Activated CD4-positive, alpha-beta T cell treated with anti-CD3 and anti-CD28 coated beads, Interleukin-2, amount 50 U/mL, for 1 hour (primary cell): ENCODE measurements at regions not wholly inside any gene's neighbourhood (a gene's known extent, or its start where the extent isn't known, plus 50 kb on each side); places are given as distances from the start of the nearest gene placed in this dataset.
"Not testable (repeated sequence)": the region's sequence is repeated elsewhere in the genome, so short reads cannot be mapped to it uniquely, and the experiment has no call there.

ENCODE experiments used
- DNase-seq: peaks from one replicate; pipeline ENCODE4 v3.0.0-alpha.2; 2020

GRCh38 chr2:83859553-83859952 lies 599.5 kb downstream of the SUCLG1 start:
- no peak for DNase-seq

- no peak for DNase-seq
Measured at GRCh38 chr2:83851066-83851465, 608.0 kb downstream of the SUCLG1 start.

GRCh38 chr2:83850071-83850725 lies 608.9 kb downstream of the SUCLG1 start:
- DNase-seq, result no peak

GRCh38 chr2:83844490-83844889 lies 614.6 kb downstream of the SUCLG1 start:
- no peak for DNase-seq

- DNase-seq, result no peak
Measured at GRCh38 chr2:83842421-83842820, 616.7 kb downstream of the SUCLG1 start.

- no peak for DNase-seq
Measured at GRCh38 chr2:83837823-83838222, 621.3 kb downstream of the SUCLG1 start.

- DNase-seq, result no peak
Measured at GRCh38 chr2:83827618-83828017, 631.5 kb downstream of the SUCLG1 start.

GRCh38 chr2:83826577-83826976 lies 632.5 kb downstream of the SUCLG1 start:
- no peak for DNase-seq

- DNase-seq, result no peak
Measured at GRCh38 chr2:83823229-83823628, 635.9 kb downstream of the SUCLG1 start.

- DNase-seq, result no peak
Measured at GRCh38 chr2:83817511-83817910, 641.6 kb downstream of the SUCLG1 start.

- DNase-seq, result no peak
Measured at GRCh38 chr2:83808878-83809277, 650.2 kb downstream of the SUCLG1 start.

- no peak for DNase-seq
Measured at GRCh38 chr2:83802604-83803003, 656.5 kb downstream of the SUCLG1 start.

- no peak for DNase-seq
Measured at GRCh38 chr2:83795777-83796176, 663.3 kb downstream of the SUCLG1 start.

- not testable (repeated sequence) for DNase-seq
Measured at GRCh38 chr2:83790467-83790866, 668.6 kb downstream of the SUCLG1 start.

GRCh38 chr2:83789674-83790073 lies 669.4 kb downstream of the SUCLG1 start:
- DNase-seq, result not testable (repeated sequence)

GRCh38 chr2:83788938-83789566 lies 670.0 kb downstream of the SUCLG1 start:
- DNase-seq, result not testable (repeated sequence)

- DNase-seq, result no peak
Measured at GRCh38 chr2:83787189-83787588, 671.9 kb downstream of the SUCLG1 start.

GRCh38 chr2:83786140-83786539 lies 672.9 kb downstream of the SUCLG1 start:
- DNase-seq, result no peak

- no peak for DNase-seq
Measured at GRCh38 chr2:83784947-83785346, 674.1 kb downstream of the SUCLG1 start.

- DNase-seq, result no peak
Measured at GRCh38 chr2:83784315-83784714, 674.8 kb downstream of the SUCLG1 start.

GRCh38 chr2:83782122-83782521 lies 677.0 kb downstream of the SUCLG1 start:
- no peak for DNase-seq

- DNase-seq, result no peak
Measured at GRCh38 chr2:83764447-83765005, 694.6 kb downstream of the SUCLG1 start.

- DNase-seq, result no peak
Measured at GRCh38 chr2:83757329-83757728, 701.8 kb downstream of the SUCLG1 start.

GRCh38 chr2:83756219-83756618 lies 702.9 kb downstream of the SUCLG1 start:
- no peak for DNase-seq

GRCh38 chr2:83747141-83747540 lies 711.9 kb downstream of the SUCLG1 start:
- no peak for DNase-seq
